GM19452 (cell line): ENCODE measurements at regions not wholly inside any gene's neighbourhood (a gene's known extent, or its start where the extent isn't known, plus 50 kb on each side); places are given as distances from the start of the nearest gene placed in this dataset.

Source experiments
- ATAC-seq: cut with Tn5 transposase; IDR thresholded peaks from one replicate; pipeline ENCODE4 v1.9.1; 2021; ENCODE audit not compliant: unreplicated experiment

DNA sequence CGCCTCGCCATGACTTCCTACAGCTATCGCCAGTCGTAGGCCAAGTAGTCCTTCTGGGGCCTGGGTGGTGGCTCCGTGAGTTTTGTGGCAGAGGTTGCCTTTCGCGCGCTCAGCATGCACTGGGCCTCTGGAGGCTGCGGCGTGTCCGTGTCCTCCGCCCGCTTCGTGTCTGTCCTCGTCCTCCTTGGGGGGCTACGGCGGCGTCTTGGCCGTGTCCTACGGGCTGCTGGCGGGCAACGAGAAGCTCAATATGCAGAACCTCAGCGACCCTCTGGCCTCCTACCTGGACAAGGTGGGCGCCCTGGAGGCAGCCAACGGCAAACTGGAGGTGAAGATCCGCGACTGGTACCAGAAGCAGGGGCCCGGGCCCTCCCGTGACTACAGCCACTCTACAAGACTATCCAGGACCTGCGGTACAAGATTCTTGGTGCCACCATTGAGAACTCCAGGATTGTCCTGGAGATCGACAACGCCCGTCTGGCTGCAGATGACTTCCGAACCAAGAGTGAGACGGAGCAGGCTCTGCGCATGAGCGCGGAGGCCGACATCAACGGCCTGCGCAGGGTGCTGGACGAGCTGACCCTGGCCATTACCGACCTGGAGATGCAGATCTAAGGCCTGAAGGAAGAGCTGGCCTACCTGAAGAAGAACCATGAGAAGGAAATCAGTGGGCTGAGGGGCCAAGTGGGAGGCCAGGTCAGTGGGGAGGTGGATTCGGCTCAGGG lies 296.3 kb downstream of the OGFRL1 start:
- ATAC-seq = no peak

DNA sequence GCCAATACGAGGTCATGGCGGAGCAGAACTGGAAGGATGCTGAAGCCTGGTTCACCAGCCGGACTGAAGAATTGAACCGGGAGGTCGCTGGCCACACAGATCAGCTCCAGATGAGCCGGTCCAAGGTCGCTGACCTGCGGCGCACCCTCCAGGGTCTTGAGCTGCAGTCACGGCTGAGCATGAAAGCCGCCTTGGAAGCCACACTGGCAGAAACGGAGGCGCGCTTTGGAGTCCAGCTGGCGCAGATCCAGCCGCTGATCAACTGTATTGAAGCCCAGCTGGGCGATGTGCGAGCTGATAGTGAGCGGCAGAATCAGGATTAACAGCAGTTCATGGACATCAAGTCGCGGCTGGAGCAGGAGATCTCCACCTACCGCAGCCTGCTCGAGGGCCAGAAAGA lies 296.9 kb downstream of the OGFRL1 start:
- ATAC-seq = no peak

DNA sequence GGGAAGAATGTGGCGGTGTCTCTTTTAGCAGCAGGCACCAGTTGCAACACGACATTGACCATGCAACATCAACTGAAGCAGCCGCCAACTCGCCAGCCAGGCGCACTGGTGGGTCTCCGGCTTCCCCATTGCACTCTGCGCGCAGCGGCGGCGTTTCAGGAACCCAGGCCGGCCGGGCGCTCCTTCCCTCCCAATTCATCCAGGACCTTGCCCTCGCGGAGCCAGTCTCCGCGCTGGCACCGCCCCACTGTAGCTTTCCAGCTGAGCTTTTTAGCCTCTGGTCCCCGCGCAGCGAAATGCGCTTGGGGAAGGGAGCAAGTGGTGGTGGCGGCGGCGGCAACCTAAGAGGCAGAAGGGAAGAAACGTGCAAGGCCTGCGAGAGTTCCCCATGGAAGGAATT lies 297.9 kb upstream of the RIMS1 start:
- no peak for ATAC-seq

DNA sequence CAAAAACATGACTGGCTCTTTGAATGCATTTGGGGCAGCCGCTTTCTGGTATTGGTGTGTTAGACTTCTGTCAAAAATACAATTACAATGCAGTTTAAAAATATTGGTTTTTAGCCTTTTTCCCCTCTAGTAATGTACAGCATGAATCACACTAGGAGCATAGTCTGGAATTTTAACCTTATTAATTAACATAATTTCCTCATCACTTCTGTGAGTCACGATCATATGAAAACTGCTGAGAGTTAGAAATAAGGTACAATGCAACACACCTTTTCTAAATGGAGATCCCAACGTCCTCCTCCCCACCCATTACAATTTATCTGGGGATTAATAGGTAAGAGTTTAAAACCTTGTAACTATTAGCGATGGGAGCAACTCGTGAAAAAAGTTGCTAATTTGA lies 297.1 kb upstream of the RIMS1 start:
- ATAC-seq = no peak

DNA sequence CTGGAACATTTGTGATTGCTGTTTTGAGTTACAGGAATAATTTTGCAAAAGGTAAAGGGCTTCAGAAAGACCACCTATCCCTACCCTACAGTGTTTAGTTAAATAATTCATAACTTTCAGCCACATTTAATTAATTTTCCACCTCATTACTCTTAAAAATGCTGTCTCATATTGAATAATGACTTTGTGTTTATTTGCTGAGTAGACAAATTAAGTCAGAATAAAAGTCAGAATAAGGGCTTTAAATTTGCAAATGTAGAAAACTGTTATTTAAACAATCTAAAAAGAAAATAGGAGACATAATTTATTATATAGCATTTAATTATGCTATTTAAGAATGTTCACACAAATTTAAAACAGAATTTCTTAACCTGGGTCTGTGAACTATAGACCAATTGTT lies 293.7 kb upstream of the RIMS1 start:
- no peak for ATAC-seq

DNA sequence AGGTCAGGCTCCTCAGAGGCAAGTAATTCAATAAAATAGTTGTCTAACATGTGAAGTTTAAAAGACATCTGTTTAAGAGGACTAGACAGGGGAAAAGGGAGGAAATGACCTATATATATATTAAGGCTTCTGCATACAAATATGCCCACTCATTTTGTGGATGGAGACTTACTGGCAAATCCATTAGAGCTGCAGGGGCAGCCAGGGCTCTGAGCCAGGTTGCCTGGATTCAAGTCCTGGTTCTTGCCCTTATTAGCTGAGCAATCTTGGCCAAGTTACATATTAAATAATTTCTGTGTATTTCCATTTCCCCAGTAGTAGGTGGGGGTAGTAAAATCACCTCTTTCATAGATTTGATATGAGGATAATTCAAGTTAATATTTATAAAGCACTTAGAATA lies 287.0 kb upstream of the RIMS1 start:
- no peak for ATAC-seq

DNA sequence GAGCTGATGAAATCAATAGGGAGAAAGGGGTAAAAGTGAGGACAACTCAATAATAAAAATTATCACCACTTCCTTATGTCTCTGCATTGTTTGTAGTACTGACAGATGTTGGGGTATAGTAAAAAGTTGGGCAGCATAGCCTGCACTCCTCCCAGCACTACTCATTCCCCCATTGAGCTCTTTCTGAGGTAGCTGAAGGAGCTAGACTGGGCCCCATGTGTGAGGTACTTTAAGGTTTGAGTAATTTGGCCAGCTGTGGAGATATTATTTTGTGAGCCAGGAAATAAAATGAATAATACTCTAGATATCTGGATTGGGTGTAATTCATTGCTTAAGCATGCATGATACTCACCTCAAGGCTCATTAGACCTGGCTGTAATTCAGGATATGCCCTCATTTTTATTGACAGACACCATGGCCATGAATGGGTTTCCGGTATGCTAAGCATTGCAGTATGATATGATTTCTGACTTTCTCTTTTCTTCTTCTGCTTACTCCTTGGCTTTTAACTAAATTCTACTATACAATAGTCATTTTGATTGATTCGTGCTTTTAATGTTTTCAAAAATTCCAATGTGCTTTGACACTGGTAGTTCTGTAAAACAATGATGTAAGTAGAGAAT lies 283.9 kb upstream of the RIMS1 start:
- ATAC-seq = no peak

DNA sequence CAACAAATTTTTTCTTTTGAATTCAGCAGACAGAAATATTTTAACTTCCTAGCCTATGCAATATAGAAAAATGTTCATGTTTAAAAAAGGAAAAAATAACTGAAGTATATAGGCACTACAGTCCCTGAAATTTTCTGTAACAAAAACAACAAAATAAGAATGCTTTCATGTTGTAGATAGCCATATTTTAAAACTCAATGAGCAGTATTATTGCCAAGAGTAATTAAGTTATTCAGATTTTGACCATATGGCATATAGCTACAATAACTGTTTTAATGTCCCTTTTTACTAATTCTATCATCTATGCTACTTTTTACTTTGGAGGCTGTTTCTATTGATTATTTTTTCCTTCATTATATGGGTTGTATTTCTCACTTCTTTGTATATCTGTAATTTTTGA lies 283.3 kb upstream of the RIMS1 start:
- no peak for ATAC-seq

DNA sequence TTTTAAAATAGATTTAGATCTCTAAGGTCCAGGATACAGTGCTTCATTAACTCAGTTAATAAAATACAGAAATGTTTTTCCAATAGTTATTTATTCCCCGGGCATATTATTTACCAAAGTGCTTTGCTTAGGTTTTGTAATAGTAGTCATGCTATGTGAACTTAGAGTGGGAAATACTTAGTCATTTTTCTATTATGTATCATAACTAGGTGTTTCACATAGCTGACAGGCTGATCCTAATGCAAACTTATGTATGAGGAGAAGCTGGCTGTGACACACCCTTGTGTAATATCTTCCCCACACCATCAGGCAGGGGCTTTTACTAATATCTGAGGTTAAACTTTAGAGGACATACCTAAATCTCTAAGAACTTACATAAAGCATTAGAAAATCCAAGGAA lies 277.7 kb upstream of the RIMS1 start:
- no peak for ATAC-seq

DNA sequence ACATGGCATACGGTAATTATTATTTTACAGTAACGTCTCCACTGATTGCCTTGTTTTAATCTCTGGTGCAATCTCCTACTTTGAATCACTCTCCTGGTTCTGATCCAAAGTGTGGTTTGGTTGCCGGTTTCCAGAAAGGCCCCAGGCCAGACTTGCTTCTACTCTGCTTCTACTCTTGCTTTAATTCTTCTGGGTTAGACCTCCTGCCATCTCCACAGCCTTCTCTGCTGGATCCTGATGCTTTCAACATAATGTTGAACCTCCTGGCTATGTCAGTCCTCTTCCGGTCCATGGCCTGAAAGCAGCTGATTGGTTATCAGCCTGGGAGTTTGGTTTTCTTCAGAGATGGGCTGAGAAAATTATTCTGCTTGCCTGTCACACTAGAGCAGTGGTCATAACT lies 266.5 kb upstream of the RIMS1 start:
- ATAC-seq = no peak

DNA sequence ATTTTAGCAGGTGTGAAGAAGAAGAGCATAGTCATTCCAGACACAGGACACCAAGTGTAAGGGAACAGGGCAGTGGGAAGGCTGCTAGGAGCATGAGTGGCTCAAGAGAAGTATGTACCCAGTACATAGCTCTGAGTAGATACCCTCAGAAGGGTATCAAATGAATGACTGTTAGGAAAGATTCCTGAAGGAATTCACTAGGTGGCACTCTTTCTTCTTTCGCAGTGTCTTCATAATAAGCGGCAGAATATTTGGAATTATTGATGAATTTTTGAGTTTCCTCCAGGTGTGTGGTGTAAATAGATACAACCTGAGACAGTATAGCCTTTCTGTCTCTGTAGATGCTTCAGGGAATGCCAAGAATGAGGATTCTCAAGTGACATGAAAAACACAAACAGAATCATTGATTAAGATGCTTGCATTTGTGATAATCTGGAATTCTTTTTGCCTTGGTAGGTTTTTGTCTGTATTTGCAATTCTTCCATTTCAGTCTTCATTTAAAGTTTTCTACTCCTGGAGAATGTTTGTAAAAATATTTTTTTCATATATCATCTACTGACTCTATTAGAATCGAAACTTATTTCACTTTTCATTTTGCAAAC lies 264.3 kb upstream of the RIMS1 start:
- ATAC-seq = no peak

DNA sequence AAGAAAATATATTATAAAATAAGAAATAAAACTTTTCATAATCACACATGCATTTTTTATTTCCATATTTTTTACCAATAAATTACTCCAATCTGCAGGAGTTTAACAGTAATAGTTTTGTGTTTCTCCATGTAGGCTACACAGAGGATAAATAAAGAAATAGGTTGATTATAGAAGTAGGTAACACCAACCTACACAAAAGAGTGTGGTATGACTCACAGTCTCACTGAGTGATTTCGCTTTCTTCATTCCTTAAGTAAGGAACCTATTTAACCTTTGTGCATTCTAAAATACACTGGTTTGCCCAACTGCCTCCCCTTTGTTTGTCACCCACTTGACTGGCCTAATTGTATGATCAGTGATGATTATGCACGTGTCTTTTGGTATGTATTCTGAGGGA lies 244.2 kb upstream of the RIMS1 start:
- ATAC-seq = no peak

DNA sequence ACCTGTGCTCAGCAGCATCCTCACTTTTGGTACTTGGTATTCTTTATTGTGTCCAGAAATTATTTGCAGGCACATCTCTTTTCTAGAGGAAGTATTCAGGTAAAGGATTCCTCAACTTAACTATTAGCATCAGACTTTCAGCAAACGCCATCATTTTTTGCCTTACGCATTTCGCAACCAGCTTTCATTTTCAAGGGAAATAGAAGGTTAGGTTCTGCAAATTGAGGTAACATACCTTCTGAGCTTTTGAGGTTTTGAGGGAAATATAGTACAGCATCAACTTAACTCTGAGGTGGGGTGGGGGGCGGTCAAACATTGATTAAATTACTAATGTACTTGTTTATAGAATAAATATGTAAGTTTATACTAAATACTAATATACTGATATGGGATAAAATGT lies 243.6 kb upstream of the RIMS1 start:
- no peak for ATAC-seq

DNA sequence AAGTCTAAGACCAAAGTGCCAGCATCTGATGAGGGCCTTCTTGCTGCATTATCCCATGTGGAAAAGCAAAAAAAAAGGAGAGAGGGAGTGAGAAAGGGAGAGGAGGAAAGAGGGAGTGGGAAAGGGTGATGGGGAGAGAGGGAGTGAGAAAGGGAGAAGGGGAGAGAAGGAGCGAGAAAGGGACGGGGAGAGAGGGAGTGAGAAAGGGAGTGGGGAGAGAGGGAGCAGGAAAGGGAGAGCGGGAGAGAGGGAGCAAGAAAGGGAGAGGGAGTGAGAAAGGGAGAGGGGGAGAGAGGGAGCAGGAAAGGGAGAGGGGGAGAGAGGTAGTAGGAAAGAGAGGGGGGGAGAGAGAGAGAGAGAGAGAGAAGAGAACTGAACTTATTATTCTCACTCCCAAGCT lies 241.1 kb upstream of the RIMS1 start:
- ATAC-seq = no peak

DNA sequence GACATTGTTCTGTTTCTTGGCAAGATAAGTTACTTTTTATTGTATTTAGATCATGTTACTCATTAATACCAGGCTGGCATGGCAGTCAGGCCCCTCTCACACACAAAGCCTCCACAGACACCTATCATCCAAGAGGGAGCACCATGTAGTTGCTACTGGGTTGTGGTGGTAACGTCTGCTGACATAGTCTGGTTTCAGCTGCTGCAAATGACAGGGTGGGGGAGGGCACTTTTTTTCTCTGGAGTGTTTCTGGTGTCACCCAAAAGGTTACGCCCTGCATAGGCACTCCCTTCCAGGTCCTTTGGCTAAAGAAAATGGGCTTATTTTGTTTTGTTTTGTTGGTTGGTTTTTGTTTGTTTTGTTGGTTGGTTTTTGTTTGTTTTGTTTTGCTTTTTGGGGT lies 236.4 kb upstream of the RIMS1 start:
- ATAC-seq = no peak

DNA sequence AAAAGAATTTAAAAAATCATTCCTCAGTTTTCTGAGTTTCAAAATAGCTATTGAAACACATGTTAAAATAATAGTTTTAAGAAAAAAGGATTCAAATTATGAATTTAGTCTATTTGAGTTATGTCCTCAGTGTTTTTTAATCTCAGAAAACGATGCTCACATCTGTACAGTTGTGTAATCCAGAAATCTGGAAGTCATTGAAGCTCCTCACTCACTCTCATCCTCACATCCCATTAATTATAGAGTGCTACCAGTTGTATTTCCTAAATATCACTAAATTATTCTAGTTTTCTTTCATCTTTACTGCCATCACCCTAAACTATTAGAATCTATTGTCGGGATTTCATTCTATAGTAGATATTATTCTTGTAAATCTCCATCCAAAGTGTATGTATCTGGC lies 234.7 kb upstream of the RIMS1 start:
- ATAC-seq = no peak

DNA sequence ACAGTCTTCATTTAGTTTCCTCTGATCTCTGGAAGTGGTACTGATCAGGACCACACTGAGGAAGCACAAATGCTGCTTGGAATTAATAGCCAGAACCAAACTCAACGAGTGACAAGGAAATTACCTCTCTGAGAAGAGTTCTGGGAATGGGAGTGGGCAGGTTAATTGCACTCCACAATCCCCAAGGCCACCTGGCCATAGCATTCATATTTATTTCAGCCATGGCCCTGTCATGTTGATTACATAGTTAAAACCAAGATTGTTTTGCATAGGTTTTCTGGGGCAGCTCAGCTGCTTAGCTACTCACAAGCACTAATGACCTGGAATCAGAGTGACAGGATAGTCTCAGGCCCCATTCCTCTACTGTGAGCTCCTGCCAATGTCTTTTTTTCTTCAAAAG lies 230.2 kb upstream of the RIMS1 start:
- no peak for ATAC-seq

DNA sequence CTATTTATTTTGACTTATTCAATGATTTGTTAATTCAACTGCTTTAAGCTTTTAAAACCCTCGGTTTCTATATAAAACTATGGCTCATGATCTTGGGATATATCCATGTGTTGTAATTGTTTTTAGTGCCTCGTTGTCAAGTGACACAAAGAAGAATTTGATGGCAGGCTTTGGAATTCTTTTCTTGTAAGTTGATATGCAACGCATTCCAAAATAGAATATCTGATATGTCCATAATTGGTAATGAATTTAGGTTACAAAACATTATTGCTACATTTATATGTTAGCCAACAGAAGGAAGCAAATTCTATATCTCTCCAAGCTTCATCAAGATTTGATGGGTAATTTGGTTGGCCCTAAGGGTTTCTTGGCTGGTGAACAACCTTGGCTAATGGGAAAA lies 220.4 kb upstream of the RIMS1 start:
- ATAC-seq = no peak

DNA sequence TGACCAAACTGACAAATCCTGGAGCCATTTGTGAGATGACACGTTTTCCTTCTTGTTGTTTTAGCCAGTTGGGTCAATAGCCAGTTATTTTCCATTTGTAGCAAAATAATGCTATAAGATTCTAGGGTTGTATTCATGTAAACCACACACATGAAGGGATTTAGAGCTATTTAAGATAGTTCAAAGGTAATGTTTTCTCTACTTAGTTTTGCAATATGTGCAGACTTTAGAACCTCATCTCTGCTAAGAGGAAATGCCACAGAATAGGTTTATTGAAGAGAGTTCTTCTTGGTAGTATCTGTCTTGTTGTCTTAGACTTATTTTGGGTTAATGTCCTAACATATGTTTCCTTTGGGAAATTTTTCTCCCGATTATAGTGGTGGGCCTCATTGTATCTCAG lies 213.5 kb upstream of the RIMS1 start:
- ATAC-seq = no peak

DNA sequence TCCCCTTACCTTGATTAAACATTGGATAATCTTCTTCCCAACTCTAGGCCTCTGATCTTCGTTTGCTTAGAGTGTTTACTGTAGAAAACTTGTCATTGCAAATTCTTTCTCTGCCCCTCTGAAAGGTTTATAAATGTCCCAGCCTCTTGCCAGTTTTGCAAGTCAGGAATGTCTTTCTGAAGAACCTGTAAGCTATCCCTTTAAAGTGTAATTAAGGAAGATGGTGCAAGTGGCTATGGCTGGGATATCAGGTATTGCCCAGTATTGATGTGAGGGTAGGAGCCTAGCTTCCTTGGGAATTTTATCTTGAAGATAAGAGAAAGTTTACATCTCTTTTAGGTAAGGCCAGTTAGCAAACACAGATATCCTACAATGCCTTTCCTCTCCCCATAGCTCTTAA lies 211.0 kb upstream of the RIMS1 start:
- no peak for ATAC-seq

DNA sequence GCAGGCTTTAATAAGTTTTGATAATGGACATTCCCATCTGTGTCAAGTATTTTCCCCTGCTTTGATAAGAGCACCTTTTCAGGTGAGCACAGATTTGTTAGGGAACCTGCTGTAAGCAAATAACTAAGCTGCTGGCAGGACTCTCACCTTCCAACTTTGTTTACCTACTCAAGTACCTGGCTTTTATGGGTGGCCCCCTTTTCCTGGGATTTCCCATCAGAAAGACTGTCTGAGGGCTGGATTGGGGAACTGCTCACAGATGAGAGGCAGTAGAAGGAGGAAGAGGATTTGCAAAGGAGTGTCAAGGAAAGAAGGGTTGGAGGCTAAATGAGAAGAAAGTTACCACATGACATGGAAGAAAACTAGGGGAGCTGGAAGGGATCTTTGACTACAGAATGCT lies 210.1 kb upstream of the RIMS1 start:
- no peak for ATAC-seq

DNA sequence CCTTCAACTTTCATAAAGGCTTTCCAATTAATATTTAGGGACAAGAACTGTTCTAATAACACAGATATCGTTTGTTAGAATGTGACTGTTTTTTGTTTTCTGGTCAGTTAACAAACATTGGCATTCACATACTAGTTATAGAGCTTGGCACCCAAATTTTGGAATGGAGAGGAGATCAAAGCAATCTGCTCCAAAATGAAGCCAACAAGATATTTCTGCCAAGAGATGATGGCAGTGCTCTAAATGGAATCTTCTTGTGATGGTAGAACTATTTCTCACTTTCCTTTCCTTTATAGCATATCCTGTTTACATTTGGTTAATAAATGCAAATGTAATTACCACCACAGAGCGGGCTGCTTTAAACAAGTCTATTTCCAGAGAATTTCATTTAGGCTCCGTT lies 208.3 kb upstream of the RIMS1 start:
- ATAC-seq = no peak
